ENCODE measurements at regions not wholly inside any gene's neighbourhood (a gene's known extent, or its start where the extent isn't known, plus 50 kb on each side); places are given as distances from the start of the nearest gene placed in this dataset.

- TF ChIP-seq CTCF (conservative IDR thresholded peaks at IDR 0.05) (no peak), EZH2 (IDR thresholded peaks at IDR 0.05; ENCODE audit: low read depth) (no peak)
Measured at GRCh38 chr4:121599049-121599448, 97.7 kb downstream of the ANXA5 start.
